HepG2 (cell line): ENCODE measurements at regions not wholly inside any gene's neighbourhood (a gene's known extent, or its start where the extent isn't known, plus 50 kb on each side); places are given as distances from the start of the nearest gene placed in this dataset.

Experiments
- ATAC-seq: fragments of 200-7000 bp; cut with Tn5 transposase; 3 replicates; pipeline ENCODE4 v1.9.1; 2020; ENCODE audit warnings: mild to moderate bottlenecking, moderate library complexity
- BruUV-seq: library from RNA; stranded (reverse); fragments of 400-500 nt; replicated peaks from 2 replicates; lab custom pipeline; 2021; lab: Mats Ljungman, UMichigan
- CTCF ChIA-PET: fragments of 300-600 bp; formaldehyde crosslinking; extraction: SDS; loops from one replicate; lab custom pipeline; 2021; ENCODE audit warnings: low total read pairs, inconsistent platforms, low intra/inter-chr PET ratio; lab: Yijun Ruan, JAX
- POLR2A ChIA-PET: fragments of 350-600 bp; sonication (Branson Sonifier 250); formaldehyde crosslinking; loops from one replicate; lab custom pipeline; 2020; ENCODE audit warnings: antibody characterized with exemption, inconsistent platforms; lab: Yijun Ruan, JAX
- DNase-seq: peaks from one replicate; pipeline ENCODE4 v3.0.0-alpha.2; 2015; ENCODE audit warnings: low spot score
- FAIRE-seq: peaks from 3 replicates; lab custom pipeline; 2011; peaks lifted over from hg19 to GRCh38; lab: Jason Lieb, UNC
- H2AFZ ChIP-seq: one replicate; pipeline ENCODE4 v1.6.1; 2011; ENCODE audit warnings: low read length, inconsistent platforms
- H3K27ac ChIP-seq: fragments of 300-600 bp; 3 replicates; pipeline ENCODE4 v1.8.0; 2011; ENCODE audit warnings: mixed run types, mild to moderate bottlenecking, mixed read lengths, low read length, inconsistent platforms; ENCODE audit not compliant: insufficient read depth; ENCODE audit errors: extremely low read length
- H3K27me3 ChIP-seq, 2 experiments: fragments of 200-600 bp in 1 of 2; 2 replicates in 1 of 2; 3 replicates in 1 of 2; pipeline versions ENCODE4 v1.6.0 to v1.8.0; 2011; ENCODE audit warnings: low read length in 2 of 2, mild to moderate bottlenecking in 2 of 2, moderate library complexity in 2 of 2, inconsistent platforms in 1 of 2; ENCODE audit not compliant: insufficient read depth in 2 of 2, control insufficient read depth in 1 of 2
- H3K36me3 ChIP-seq, 2 experiments: fragments of 200-600 bp in 1 of 2; replicated peaks in 1 of 2; 2 replicates in 1 of 2; 3 replicates in 1 of 2; pipeline versions ENCODE4 v1.5.1 to v1.8.0; 2011; ENCODE audit warnings: low read length in 2 of 2, inconsistent platforms in 1 of 2; ENCODE audit not compliant: insufficient read depth in 2 of 2, control insufficient read depth in 1 of 2
- H3K4me1 ChIP-seq: 2 replicates; pipeline ENCODE4 v1.5.1; 2012; ENCODE audit warnings: low read length, inconsistent platforms; ENCODE audit not compliant: insufficient read depth
- H3K4me2 ChIP-seq: 2 replicates; pipeline ENCODE4 v1.6.0; 2011; ENCODE audit warnings: low read depth, low read length, inconsistent platforms
- H3K4me3 ChIP-seq, 3 experiments: fragments of 200-600 bp in 1 of 3; sonication (generic), shearing (Covaris generic) in 1 of 3; replicated peaks in 1 of 3; 2 replicates each; pipeline ENCODE4 v1.5.1; 2011 to 2016; ENCODE audit warnings: low read length in 3 of 3, inconsistent platforms in 2 of 3, low read depth in 2 of 3, mild to moderate bottlenecking in 2 of 3, control low read depth in 1 of 3, mixed read lengths in 1 of 3; ENCODE audit not compliant: insufficient read depth in 1 of 3
- H3K79me2 ChIP-seq: one replicate; pipeline ENCODE4 v1.6.1; 2011; ENCODE audit warnings: low read length, inconsistent platforms; ENCODE audit not compliant: insufficient read depth
- H3K9ac ChIP-seq: 2 replicates; pipeline ENCODE4 v1.6.0; 2011; ENCODE audit warnings: mild to moderate bottlenecking, low read depth, low read length, inconsistent platforms; ENCODE audit not compliant: insufficient read depth
- H3K9me3 ChIP-seq: 2 replicates; pipeline ENCODE4 v1.5.1; 2012; ENCODE audit warnings: mild to moderate bottlenecking, low read length
- H4K20me1 ChIP-seq: 2 replicates; pipeline ENCODE4 v1.6.0; 2011; ENCODE audit warnings: inconsistent platforms, mild to moderate bottlenecking, low read length, moderate library complexity; ENCODE audit not compliant: insufficient read depth
- CAMTA2 ChIP-seq: sonication (generic); formaldehyde crosslinking; IDR thresholded peaks from 2 replicates; pipeline ENCODE4 v1.4.0; 2020; ENCODE audit warnings: mild to moderate bottlenecking, missing genetic modification reagents, borderline replicate concordance
- FOXA1 ChIP-seq, 2 experiments: fragments of 450-650 bp in 1 of 2; sonication (generic) in 1 of 2; formaldehyde crosslinking in 1 of 2; IDR thresholded peaks; 2 replicates each; pipeline versions ENCODE4 v1.4.0 to v1.6.1; 2016 to 2020; ENCODE audit warnings: missing genetic modification reagents in 1 of 2
- KDM2A ChIP-seq: sonication (generic); formaldehyde crosslinking; IDR thresholded peaks from 2 replicates; pipeline ENCODE4 v1.4.0; 2020; ENCODE audit warnings: low read depth, missing genetic modification reagents, borderline replicate concordance
- KLF12 ChIP-seq: sonication (generic); formaldehyde crosslinking; IDR thresholded peaks from 2 replicates; pipeline ENCODE4 v1.4.0; 2020; ENCODE audit warnings: missing genetic modification reagents, borderline replicate concordance
- MAFK ChIP-seq, 2 experiments: IDR thresholded peaks in 1 of 2; conservative IDR thresholded peaks in 1 of 2; 2 replicates each; pipeline ENCODE4 v1.6.1; 2011; ENCODE audit warnings: improper control_type of control experiment in 2 of 2, low read length in 2 of 2
- RXRB ChIP-seq: IDR thresholded peaks from 2 replicates; pipeline ENCODE4 v1.6.1; 2016; ENCODE audit warnings: borderline replicate concordance, missing genetic modification reagents, missing compliant biosample characterization
- ZNF543 ChIP-seq: sonication (generic); formaldehyde crosslinking; IDR thresholded peaks from 2 replicates; pipeline ENCODE4 v1.4.0; 2020; ENCODE audit warnings: mild to moderate bottlenecking, missing genetic modification reagents
- ZSCAN9 ChIP-seq: IDR thresholded peaks from 2 replicates; pipeline ENCODE4 v1.6.1; 2016; ENCODE audit warnings: borderline replicate concordance
- WGBS: methylation state at CpG from one replicate; pipeline ENCODE4 v1.1.6; 2017; ENCODE audit warnings: low lambda C conversion rate; 5-methylcytosine and 5-hydroxymethylcytosine counted together
- in situ Hi-C: cut with HindIII; loops from 2 replicates; pipeline ENCODE4 v1.10.0; 2017; ENCODE audit warnings: low pct_unique_long_range_greater_than_20kb; ENCODE audit not compliant: extremely low pct_ligation_motif_present
- intact Hi-C: fragments of 100-400 bp; cut with micrococcal nuclease; formaldehyde crosslinking; loops from one replicate; pipeline ENCODE4 v1.10.0; 2022; ENCODE audit not compliant: unreplicated experiment
- TF ChIP-seq, protein P1 (sequence below): sonication (generic); formaldehyde crosslinking; IDR thresholded peaks from 2 replicates; pipeline ENCODE4 v1.4.0; 2020; ENCODE audit warnings: missing genetic modification reagents
- TF ChIP-seq, protein P2 (sequence below): sonication (generic); formaldehyde crosslinking; IDR thresholded peaks from 2 replicates; pipeline ENCODE4 v1.8.1; 2022; ENCODE audit warnings: low read depth, mild to moderate bottlenecking, missing genetic modification reagents

DNA sequence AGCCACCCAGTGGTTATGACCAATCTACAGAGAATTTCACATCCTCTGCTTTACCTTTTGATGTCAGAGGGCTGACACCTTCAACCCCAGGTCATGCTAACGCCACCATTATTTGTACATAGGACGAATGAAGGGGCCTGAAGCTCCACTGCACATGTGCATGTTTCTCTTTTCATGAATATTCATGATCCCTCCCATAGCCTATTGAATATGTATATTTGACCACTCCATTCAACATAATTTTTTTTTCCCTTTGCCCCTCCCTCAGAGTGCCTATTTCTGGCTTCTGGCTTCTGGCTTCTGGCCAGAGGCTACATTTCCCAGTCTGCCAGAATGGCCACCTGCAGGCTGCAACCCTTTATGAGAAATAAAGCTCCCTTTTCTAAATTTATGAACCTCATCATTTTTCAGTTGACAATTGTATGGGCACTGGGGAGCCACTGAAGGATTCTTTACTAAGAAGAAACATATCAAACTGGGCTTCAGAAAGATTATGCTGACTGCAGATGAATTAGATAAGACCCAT lies 406.7 kb downstream of the SIPA1L2 start:
- WGBS = 17% methylated on average over 2 of the region's 2 CpGs
- H3K27ac ChIP-seq = no peak overlapping the region
- in situ Hi-C loops (no loop called here), intact Hi-C loops (no loop called here)
- TF ChIP-seq CAMTA2 (CRISPR knock-in tag) (no peak), MAFK (conservative IDR thresholded peaks at IDR 0.05 in 1 of 2, IDR thresholded peaks at IDR 0.05 in 1 of 2; ENCODE audit: low read length in 2 of 2) (peak; percentile 38 to 42)
- H3K4me2 ChIP-seq = no peak overlapping the region
- no peaks in the 10 kb centered on the region; a peak in 1 of 5 replicates for H3K27me3 ChIP-seq
- POLR2A ChIA-PET = no interaction called here
- no peak overlapping the region for H2AFZ ChIP-seq
- no peaks in the 10 kb centered on the region for H3K79me2 ChIP-seq
- H3K9ac ChIP-seq = no peak overlapping the region
- no peak for ATAC-seq
- H3K9me3 ChIP-seq = no peaks in the 10 kb centered on the region
- CTCF ChIA-PET = no interaction called here
- BruUV-seq = no TSS peak
- H3K4me1 ChIP-seq = no peaks in the 10 kb centered on the region
- H4K20me1 ChIP-seq = no peaks in the 10 kb centered on the region
- no peak for DNase-seq
- no peaks in the 10 kb centered on the region for H3K36me3 ChIP-seq
- FAIRE-seq = no peak
- no peak overlapping the region for H3K4me3 ChIP-seq

DNA sequence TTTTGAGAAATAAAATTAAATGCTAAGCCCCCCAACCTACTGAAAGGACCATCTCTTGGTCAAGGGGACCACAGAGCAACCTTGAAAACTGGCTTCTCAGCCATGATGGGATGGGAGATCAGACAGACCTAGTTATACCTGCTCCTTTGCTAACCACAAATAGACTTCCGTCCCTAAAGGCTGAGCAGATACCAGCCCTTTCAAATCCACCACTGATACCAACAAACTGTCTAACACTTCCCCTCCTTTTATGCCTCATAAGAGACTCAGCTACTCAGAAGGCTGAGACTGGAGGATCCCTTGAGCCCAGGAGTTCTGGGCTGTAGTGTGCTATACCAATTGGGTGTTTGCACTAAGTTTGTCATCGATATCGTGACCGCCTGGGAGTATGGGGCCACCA lies 407.3 kb downstream of the SIPA1L2 start:
- Histone ChIP-seq H3K27me3 (no peaks in the 10 kb centered on the region; a peak in 1 of 5 replicates), H2AFZ (no peak overlapping the region), H3K27ac (no peak overlapping the region), H3K9ac (no peak overlapping the region), H3K4me2 (no peak overlapping the region), H3K79me2 (no peaks in the 10 kb centered on the region), H3K36me3 (no peaks in the 10 kb centered on the region), H3K4me1 (no peaks in the 10 kb centered on the region), H4K20me1 (no peaks in the 10 kb centered on the region), H3K4me3 (no peak overlapping the region), H3K9me3 (no peaks in the 10 kb centered on the region)
- FAIRE-seq = no peak
- no TSS peak for BruUV-seq
- POLR2A ChIA-PET = no interaction called here
- DNase-seq = no peak
- intact Hi-C loops = no loop called here
- ATAC-seq = no peak
- CTCF ChIA-PET = no interaction called here
- in situ Hi-C loops = no loop called here
- 77% methylated on average over 4 of the region's 4 CpGs for WGBS
- TF ChIP-seq RXRB (CRISPR knock-in tag) = no peak
- no peak for TF ChIP-seq ZNF543 (CRISPR knock-in tag)
- TF ChIP-seq ZSCAN9 (CRISPR knock-in tag) = no peak
- TF ChIP-seq KDM2A = no peak
- TF ChIP-seq, protein P1, sequence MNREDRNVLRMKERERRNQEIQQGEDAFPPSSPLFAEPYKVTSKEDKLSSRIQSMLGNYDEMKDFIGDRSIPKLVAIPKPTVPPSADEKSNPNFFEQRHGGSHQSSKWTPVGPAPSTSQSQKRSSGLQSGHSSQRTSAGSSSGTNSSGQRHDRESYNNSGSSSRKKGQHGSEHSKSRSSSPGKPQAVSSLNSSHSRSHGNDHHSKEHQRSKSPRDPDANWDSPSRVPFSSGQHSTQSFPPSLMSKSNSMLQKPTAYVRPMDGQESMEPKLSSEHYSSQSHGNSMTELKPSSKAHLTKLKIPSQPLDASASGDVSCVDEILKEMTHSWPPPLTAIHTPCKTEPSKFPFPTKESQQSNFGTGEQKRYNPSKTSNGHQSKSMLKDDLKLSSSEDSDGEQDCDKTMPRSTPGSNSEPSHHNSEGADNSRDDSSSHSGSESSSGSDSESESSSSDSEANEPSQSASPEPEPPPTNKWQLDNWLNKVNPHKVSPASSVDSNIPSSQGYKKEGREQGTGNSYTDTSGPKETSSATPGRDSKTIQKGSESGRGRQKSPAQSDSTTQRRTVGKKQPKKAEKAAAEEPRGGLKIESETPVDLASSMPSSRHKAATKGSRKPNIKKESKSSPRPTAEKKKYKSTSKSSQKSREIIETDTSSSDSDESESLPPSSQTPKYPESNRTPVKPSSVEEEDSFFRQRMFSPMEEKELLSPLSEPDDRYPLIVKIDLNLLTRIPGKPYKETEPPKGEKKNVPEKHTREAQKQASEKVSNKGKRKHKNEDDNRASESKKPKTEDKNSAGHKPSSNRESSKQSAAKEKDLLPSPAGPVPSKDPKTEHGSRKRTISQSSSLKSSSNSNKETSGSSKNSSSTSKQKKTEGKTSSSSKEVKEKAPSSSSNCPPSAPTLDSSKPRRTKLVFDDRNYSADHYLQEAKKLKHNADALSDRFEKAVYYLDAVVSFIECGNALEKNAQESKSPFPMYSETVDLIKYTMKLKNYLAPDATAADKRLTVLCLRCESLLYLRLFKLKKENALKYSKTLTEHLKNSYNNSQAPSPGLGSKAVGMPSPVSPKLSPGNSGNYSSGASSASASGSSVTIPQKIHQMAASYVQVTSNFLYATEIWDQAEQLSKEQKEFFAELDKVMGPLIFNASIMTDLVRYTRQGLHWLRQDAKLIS (CRISPR knock-in tag) = no peak
- TF ChIP-seq KLF12 (CRISPR knock-in tag) = no peak
- TF ChIP-seq FOXA1 (IDR thresholded peaks at IDR 0.05) = no peak
- TF ChIP-seq FOXA1 (CRISPR knock-in tag; IDR thresholded peaks at IDR 0.05) = no peak
- TF ChIP-seq, protein P2, sequence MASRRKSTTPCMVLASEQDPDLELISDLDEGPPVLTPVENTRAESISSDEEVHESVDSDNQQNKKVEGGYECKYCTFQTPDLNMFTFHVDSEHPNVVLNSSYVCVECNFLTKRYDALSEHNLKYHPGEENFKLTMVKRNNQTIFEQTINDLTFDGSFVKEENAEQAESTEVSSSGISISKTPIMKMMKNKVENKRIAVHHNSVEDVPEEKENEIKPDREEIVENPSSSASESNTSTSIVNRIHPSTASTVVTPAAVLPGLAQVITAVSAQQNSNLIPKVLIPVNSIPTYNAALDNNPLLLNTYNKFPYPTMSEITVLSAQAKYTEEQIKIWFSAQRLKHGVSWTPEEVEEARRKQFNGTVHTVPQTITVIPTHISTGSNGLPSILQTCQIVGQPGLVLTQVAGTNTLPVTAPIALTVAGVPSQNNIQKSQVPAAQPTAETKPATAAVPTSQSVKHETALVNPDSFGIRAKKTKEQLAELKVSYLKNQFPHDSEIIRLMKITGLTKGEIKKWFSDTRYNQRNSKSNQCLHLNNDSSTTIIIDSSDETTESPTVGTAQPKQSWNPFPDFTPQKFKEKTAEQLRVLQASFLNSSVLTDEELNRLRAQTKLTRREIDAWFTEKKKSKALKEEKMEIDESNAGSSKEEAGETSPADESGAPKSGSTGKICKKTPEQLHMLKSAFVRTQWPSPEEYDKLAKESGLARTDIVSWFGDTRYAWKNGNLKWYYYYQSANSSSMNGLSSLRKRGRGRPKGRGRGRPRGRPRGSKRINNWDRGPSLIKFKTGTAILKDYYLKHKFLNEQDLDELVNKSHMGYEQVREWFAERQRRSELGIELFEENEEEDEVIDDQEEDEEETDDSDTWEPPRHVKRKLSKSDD = no peak
